Right lobe of liver (tissue), 4 donors: ENCODE measurements at regions not wholly inside any gene's neighbourhood (a gene's known extent, or its start where the extent isn't known, plus 50 kb on each side); places are given as distances from the start of the nearest gene placed in this dataset.

Experiments
- POLR2A ChIP-seq: fragments of 450-650 bp; IDR thresholded peaks from one replicate; pipeline ENCODE4 v1.6.1; 2017; ENCODE audit warnings: antibody characterized with exemption, mild to moderate bottlenecking
- TF ChIP-seq, protein P1 (sequence below), 4 donors: fragments of 200-600 bp in 3 of 4; fragments of 450-650 bp in 1 of 4; IDR thresholded peaks; one replicate each; pipeline versions ENCODE4 v1.5.1 to v1.8.0; 2016 to 2022; ENCODE audit warnings: antibody characterized with exemption in 4 of 4, mild to moderate bottlenecking in 2 of 4
- donor health status: DM: no; HTN: no; CAD: no.
- donor health status: DM: no; HTN: no; CAD: no.
- donor health status: DM: no; HTN: yes; CAD: no.

DNA sequence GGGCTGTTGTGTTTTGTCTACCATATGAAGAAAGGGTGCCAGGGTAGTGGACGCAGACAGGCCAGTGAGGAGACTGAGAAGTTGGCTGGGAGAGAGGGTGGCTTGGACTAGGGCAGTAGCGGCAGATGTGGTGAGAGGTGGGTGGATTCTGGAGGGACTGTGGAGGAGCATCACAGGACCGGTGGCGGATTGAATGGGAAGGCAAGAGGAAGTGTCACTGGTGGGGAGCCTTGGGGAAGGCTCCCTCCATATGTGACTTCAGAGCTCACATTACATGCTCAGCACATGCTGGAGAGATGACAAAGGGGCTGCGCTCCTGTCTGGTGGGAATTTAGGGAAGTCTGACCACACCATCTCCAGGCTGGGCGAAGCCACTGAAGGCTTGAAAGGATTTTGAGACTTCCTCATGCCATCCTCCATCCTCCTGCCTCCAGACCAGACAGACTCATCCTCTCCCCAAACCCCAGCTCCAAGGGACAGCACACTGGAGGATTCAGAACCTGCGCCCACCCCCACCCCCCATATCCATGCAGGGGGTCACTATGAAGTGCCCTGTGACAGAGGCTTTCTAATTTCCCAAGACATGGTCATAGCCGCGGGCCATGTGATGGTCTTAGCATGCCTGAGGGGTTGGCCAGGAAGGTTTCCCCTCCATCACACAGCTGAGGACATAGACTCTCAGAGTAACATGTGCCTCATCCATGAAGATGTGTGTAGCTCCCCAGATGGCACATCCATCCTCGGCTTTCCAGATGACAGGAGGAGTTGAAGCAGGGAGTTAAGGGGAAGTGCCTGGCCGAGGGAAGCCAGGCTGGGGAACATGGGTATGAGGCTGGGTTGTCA is 138.8 kb upstream of the WNT4 start:
- TF ChIP-seq, protein P1, sequence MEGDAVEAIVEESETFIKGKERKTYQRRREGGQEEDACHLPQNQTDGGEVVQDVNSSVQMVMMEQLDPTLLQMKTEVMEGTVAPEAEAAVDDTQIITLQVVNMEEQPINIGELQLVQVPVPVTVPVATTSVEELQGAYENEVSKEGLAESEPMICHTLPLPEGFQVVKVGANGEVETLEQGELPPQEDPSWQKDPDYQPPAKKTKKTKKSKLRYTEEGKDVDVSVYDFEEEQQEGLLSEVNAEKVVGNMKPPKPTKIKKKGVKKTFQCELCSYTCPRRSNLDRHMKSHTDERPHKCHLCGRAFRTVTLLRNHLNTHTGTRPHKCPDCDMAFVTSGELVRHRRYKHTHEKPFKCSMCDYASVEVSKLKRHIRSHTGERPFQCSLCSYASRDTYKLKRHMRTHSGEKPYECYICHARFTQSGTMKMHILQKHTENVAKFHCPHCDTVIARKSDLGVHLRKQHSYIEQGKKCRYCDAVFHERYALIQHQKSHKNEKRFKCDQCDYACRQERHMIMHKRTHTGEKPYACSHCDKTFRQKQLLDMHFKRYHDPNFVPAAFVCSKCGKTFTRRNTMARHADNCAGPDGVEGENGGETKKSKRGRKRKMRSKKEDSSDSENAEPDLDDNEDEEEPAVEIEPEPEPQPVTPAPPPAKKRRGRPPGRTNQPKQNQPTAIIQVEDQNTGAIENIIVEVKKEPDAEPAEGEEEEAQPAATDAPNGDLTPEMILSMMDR (IDR thresholded peaks at IDR 0.05): no peak
- no peak for TF ChIP-seq POLR2A
